HepG2 (cell line): ENCODE measurements at regions not wholly inside any gene's neighbourhood (a gene's known extent, or its start where the extent isn't known, plus 50 kb on each side); places are given as distances from the start of the nearest gene placed in this dataset.

Experiments
- ATAC-seq: fragments of 200-7000 bp; cut with Tn5 transposase; 3 replicates; pipeline ENCODE4 v1.9.1; 2020; ENCODE audit warnings: mild to moderate bottlenecking, moderate library complexity
- BruUV-seq: library from RNA; stranded (reverse); fragments of 400-500 nt; replicated peaks from 2 replicates; lab custom pipeline; 2021; lab: Mats Ljungman, UMichigan
- CTCF ChIA-PET: fragments of 300-600 bp; formaldehyde crosslinking; extraction: SDS; loops from one replicate; lab custom pipeline; 2021; ENCODE audit warnings: low total read pairs, inconsistent platforms, low intra/inter-chr PET ratio; lab: Yijun Ruan, JAX
- POLR2A ChIA-PET: fragments of 350-600 bp; sonication (Branson Sonifier 250); formaldehyde crosslinking; loops from one replicate; lab custom pipeline; 2020; ENCODE audit warnings: antibody characterized with exemption, inconsistent platforms; lab: Yijun Ruan, JAX
- DNase-seq: peaks from one replicate; pipeline ENCODE4 v3.0.0-alpha.2; 2015; ENCODE audit warnings: low spot score
- FAIRE-seq: peaks from 3 replicates; lab custom pipeline; 2011; peaks lifted over from hg19 to GRCh38; lab: Jason Lieb, UNC
- H2AFZ ChIP-seq: one replicate; pipeline ENCODE4 v1.6.1; 2011; ENCODE audit warnings: low read length, inconsistent platforms
- H3K27ac ChIP-seq: fragments of 300-600 bp; 3 replicates; pipeline ENCODE4 v1.8.0; 2011; ENCODE audit warnings: mixed run types, mild to moderate bottlenecking, mixed read lengths, low read length, inconsistent platforms; ENCODE audit not compliant: insufficient read depth; ENCODE audit errors: extremely low read length
- H3K27me3 ChIP-seq, 2 experiments: fragments of 200-600 bp in 1 of 2; 2 replicates in 1 of 2; 3 replicates in 1 of 2; pipeline versions ENCODE4 v1.6.0 to v1.8.0; 2011; ENCODE audit warnings: low read length in 2 of 2, mild to moderate bottlenecking in 2 of 2, moderate library complexity in 2 of 2, inconsistent platforms in 1 of 2; ENCODE audit not compliant: insufficient read depth in 2 of 2, control insufficient read depth in 1 of 2
- H3K36me3 ChIP-seq, 2 experiments: fragments of 200-600 bp in 1 of 2; replicated peaks in 1 of 2; 2 replicates in 1 of 2; 3 replicates in 1 of 2; pipeline versions ENCODE4 v1.5.1 to v1.8.0; 2011; ENCODE audit warnings: low read length in 2 of 2, inconsistent platforms in 1 of 2; ENCODE audit not compliant: insufficient read depth in 2 of 2, control insufficient read depth in 1 of 2
- H3K4me1 ChIP-seq: 2 replicates; pipeline ENCODE4 v1.5.1; 2012; ENCODE audit warnings: low read length, inconsistent platforms; ENCODE audit not compliant: insufficient read depth
- H3K4me2 ChIP-seq: 2 replicates; pipeline ENCODE4 v1.6.0; 2011; ENCODE audit warnings: low read depth, low read length, inconsistent platforms
- H3K4me3 ChIP-seq, 3 experiments: fragments of 200-600 bp in 1 of 3; sonication (generic), shearing (Covaris generic) in 1 of 3; replicated peaks in 1 of 3; 2 replicates each; pipeline ENCODE4 v1.5.1; 2011 to 2016; ENCODE audit warnings: low read length in 3 of 3, inconsistent platforms in 2 of 3, low read depth in 2 of 3, mild to moderate bottlenecking in 2 of 3, control low read depth in 1 of 3, mixed read lengths in 1 of 3; ENCODE audit not compliant: insufficient read depth in 1 of 3
- H3K79me2 ChIP-seq: one replicate; pipeline ENCODE4 v1.6.1; 2011; ENCODE audit warnings: low read length, inconsistent platforms; ENCODE audit not compliant: insufficient read depth
- H3K9ac ChIP-seq: 2 replicates; pipeline ENCODE4 v1.6.0; 2011; ENCODE audit warnings: mild to moderate bottlenecking, low read depth, low read length, inconsistent platforms; ENCODE audit not compliant: insufficient read depth
- H3K9me3 ChIP-seq: 2 replicates; pipeline ENCODE4 v1.5.1; 2012; ENCODE audit warnings: mild to moderate bottlenecking, low read length
- H4K20me1 ChIP-seq: 2 replicates; pipeline ENCODE4 v1.6.0; 2011; ENCODE audit warnings: inconsistent platforms, mild to moderate bottlenecking, low read length, moderate library complexity; ENCODE audit not compliant: insufficient read depth
- AKAP8 ChIP-seq: sonication (generic); formaldehyde crosslinking; IDR thresholded peaks from 2 replicates; pipeline ENCODE4 v1.5.1; 2020; ENCODE audit warnings: mild to moderate bottlenecking, missing genetic modification reagents
- DMTF1 ChIP-seq: sonication (generic); formaldehyde crosslinking; IDR thresholded peaks from 2 replicates; pipeline ENCODE4 v1.4.0; 2020; ENCODE audit warnings: mild to moderate bottlenecking, missing genetic modification reagents
- ELF3 ChIP-seq: IDR thresholded peaks from 2 replicates; pipeline ENCODE4 v1.6.1; 2016; ENCODE audit warnings: missing genetic modification reagents, missing compliant biosample characterization
- FOSL2 ChIP-seq: sonication (generic); formaldehyde crosslinking; IDR thresholded peaks from 2 replicates; pipeline ENCODE4 v1.4.0; 2020; ENCODE audit warnings: missing genetic modification reagents
- FOXA1 ChIP-seq, 2 experiments: fragments of 450-650 bp in 1 of 2; sonication (generic) in 1 of 2; formaldehyde crosslinking in 1 of 2; IDR thresholded peaks; 2 replicates each; pipeline versions ENCODE4 v1.4.0 to v1.6.1; 2016 to 2020; ENCODE audit warnings: missing genetic modification reagents in 1 of 2
- HINFP ChIP-seq: sonication (generic); formaldehyde crosslinking; IDR thresholded peaks from 2 replicates; pipeline ENCODE4 v1.4.0; 2020; ENCODE audit warnings: low read depth, mild to moderate bottlenecking, missing genetic modification reagents
- IKZF1 ChIP-seq: fragments of 450-650 bp; IDR thresholded peaks from 2 replicates; pipeline ENCODE4 v1.7.1; 2016
- PBX3 ChIP-seq: sonication (generic); formaldehyde crosslinking; IDR thresholded peaks from 2 replicates; pipeline ENCODE4 v1.8.1; 2023; ENCODE audit warnings: missing genetic modification reagents, inconsistent platforms, borderline replicate concordance
- ZBTB14 ChIP-seq: sonication (generic); formaldehyde crosslinking; IDR thresholded peaks from 2 replicates; pipeline ENCODE4 v1.4.0; 2020; ENCODE audit warnings: missing genetic modification reagents
- ZNF24 ChIP-seq: fragments of 450-650 bp; IDR thresholded peaks from 2 replicates; pipeline ENCODE4 v1.6.1; 2017; ENCODE audit warnings: antibody characterized with exemption, mild to moderate bottlenecking
- ZNF251 ChIP-seq: sonication (generic); formaldehyde crosslinking; IDR thresholded peaks from 2 replicates; pipeline ENCODE4 v1.9.0; 2021; ENCODE audit warnings: mild to moderate bottlenecking, missing genetic modification reagents
- ZNF652 ChIP-seq: IDR thresholded peaks from 2 replicates; pipeline ENCODE4 v1.6.1; 2016; ENCODE audit warnings: low read depth, borderline replicate concordance
- ZSCAN22 ChIP-seq: sonication (generic); formaldehyde crosslinking; IDR thresholded peaks from 2 replicates; pipeline ENCODE4 v1.4.0; 2020; ENCODE audit warnings: mild to moderate bottlenecking, missing genetic modification reagents
- WGBS: methylation state at CpG from one replicate; pipeline ENCODE4 v1.1.6; 2017; ENCODE audit warnings: low lambda C conversion rate; 5-methylcytosine and 5-hydroxymethylcytosine counted together
- in situ Hi-C: cut with HindIII; loops from 2 replicates; pipeline ENCODE4 v1.10.0; 2017; ENCODE audit warnings: low pct_unique_long_range_greater_than_20kb; ENCODE audit not compliant: extremely low pct_ligation_motif_present
- intact Hi-C: fragments of 100-400 bp; cut with micrococcal nuclease; formaldehyde crosslinking; loops from one replicate; pipeline ENCODE4 v1.10.0; 2022; ENCODE audit not compliant: unreplicated experiment

- H3K27ac ChIP-seq = no peak overlapping the region
- WGBS = 6% methylated on average over 1 of the region's 1 CpG
- ChIA-PET POLR2A (no interaction called here), CTCF (no interaction called here)
- in situ Hi-C loops = no loop called here
- ATAC-seq = no peak
- no TSS peak for BruUV-seq
- no peaks in the 10 kb centered on the region for H4K20me1 ChIP-seq
- no peak for TF ChIP-seq ZNF251 (CRISPR knock-in tag)
- TF ChIP-seq FOXA1 (IDR thresholded peaks at IDR 0.05) = no peak
- TF ChIP-seq FOXA1 (CRISPR knock-in tag; IDR thresholded peaks at IDR 0.05) = no peak
- no peak for TF ChIP-seq ZBTB14 (CRISPR knock-in tag)
- no peak for TF ChIP-seq IKZF1
- TF ChIP-seq ZSCAN22 (CRISPR knock-in tag) = no peak
- TF ChIP-seq ZNF652 (CRISPR knock-in tag) = no peak
- H3K79me2 ChIP-seq = no peaks in the 10 kb centered on the region
- no peaks in the 10 kb centered on the region for H3K9me3 ChIP-seq
- H3K4me3 ChIP-seq = no peak overlapping the region
- no peaks in the 10 kb centered on the region for H3K27me3 ChIP-seq
- DNase-seq = no peak
- H3K9ac ChIP-seq = no peak overlapping the region
- H3K4me2 ChIP-seq = no peak overlapping the region
- no peak overlapping the region for H2AFZ ChIP-seq
- FAIRE-seq = no peak
- intact Hi-C loops = no loop called here
- no peaks in the 10 kb centered on the region for H3K4me1 ChIP-seq
- H3K36me3 ChIP-seq = no peaks in the 10 kb centered on the region
Observed at GRCh38 chr1:115201598-115201997, 112.3 kb upstream of the TSPAN2 start.

- ChIA-PET POLR2A (no interaction called here), CTCF (no interaction called here)
- Histone ChIP-seq H3K9me3 (no peaks in the 10 kb centered on the region), H3K4me3 (no peak overlapping the region), H3K27me3 (no peaks in the 10 kb centered on the region), H3K27ac (no peak overlapping the region), H4K20me1 (no peaks in the 10 kb centered on the region), H3K36me3 (no peaks in the 10 kb centered on the region), H2AFZ (no peak overlapping the region), H3K4me1 (no peaks in the 10 kb centered on the region), H3K79me2 (no peaks in the 10 kb centered on the region), H3K4me2 (no peak overlapping the region), H3K9ac (no peak overlapping the region)
- WGBS = 21% methylated on average over 5 of the region's 5 CpGs
- no TSS peak for BruUV-seq
- FAIRE-seq = no peak
- TF ChIP-seq HINFP (no peak), PBX3 (CRISPR knock-in tag) (no peak), FOSL2 (CRISPR knock-in tag) (no peak), AKAP8 (no peak), ZNF24 (no peak), DMTF1 (CRISPR knock-in tag) (no peak), ELF3 (no peak)
- in situ Hi-C loops = no loop called here
- ATAC-seq = no peak
- no peak for DNase-seq
- intact Hi-C loops = no loop called here
Observed at GRCh38 chr1:115199416-115200132, 110.3 kb upstream of the TSPAN2 start.
